IPS-18a (cell line): ENCODE measurements at regions not wholly inside any gene's neighbourhood (a gene's known extent, or its start where the extent isn't known, plus 50 kb on each side); places are given as distances from the start of the nearest gene placed in this dataset.

Experiments
- H3K27ac ChIP-seq: one replicate; pipeline ENCODE4 v1.5.1; 2013; ENCODE audit warnings: low read length
- H3K27me3 ChIP-seq: one replicate; pipeline ENCODE4 v1.6.1; 2013; ENCODE audit warnings: mild to moderate bottlenecking, low read length; ENCODE audit not compliant: control insufficient read depth, insufficient read depth
- H3K36me3 ChIP-seq: one replicate; pipeline ENCODE4 v1.6.1; 2013; ENCODE audit warnings: low read depth, low read length; ENCODE audit not compliant: control insufficient read depth
- H3K4me1 ChIP-seq: one replicate; pipeline ENCODE4 v1.6.1; 2013; ENCODE audit warnings: low read depth, low read length; ENCODE audit not compliant: control insufficient read depth
- H3K4me3 ChIP-seq: one replicate; pipeline ENCODE4 v1.5.1; 2013; ENCODE audit warnings: low read length
- H3K9ac ChIP-seq: one replicate; pipeline ENCODE4 v1.6.1; 2013; ENCODE audit warnings: mild to moderate bottlenecking, low read length, moderate library complexity
- H3K9me3 ChIP-seq: one replicate; pipeline ENCODE4 v1.6.1; 2013; ENCODE audit warnings: low read depth, low read length; ENCODE audit not compliant: control insufficient read depth

DNA sequence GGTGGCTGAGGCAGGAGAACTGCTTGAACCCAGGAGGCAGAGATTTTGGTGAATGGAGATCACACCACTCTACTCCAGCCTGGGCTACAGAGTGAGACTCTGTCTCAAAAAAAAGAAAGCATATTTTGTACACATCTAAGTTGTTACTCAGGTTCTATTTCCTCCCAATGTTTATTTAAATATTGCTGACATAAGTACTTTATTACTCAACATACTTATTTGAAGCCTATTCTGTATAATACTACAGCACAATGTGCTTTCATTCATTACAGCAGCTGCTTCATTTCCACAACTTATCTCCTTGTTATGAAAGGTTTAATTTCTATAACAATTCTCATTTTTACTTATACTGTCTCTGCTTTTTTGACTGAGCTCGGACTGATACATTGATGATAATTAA, 495.7 kb downstream of the SLITRK1 start:
- H3K36me3 ChIP-seq = no peaks in the 10 kb centered on the region
- no peaks in the 10 kb centered on the region for H3K27me3 ChIP-seq
- no peak overlapping the region for H3K27ac ChIP-seq
- H3K9ac ChIP-seq = no peak overlapping the region
- no peak overlapping the region for H3K4me3 ChIP-seq
- H3K4me1 ChIP-seq = no peaks in the 10 kb centered on the region
- H3K9me3 ChIP-seq = no peaks in the 10 kb centered on the region

GRCh38 chr13:83378908-83379307, 503.4 kb downstream of the SLITRK1 start:
- no peak overlapping the region for H3K9ac ChIP-seq
- H3K27me3 ChIP-seq = no peaks in the 10 kb centered on the region
- no peak overlapping the region for H3K4me3 ChIP-seq
- no peaks in the 10 kb centered on the region for H3K9me3 ChIP-seq
- H3K4me1 ChIP-seq = no peaks in the 10 kb centered on the region
- H3K27ac ChIP-seq = no peak overlapping the region
- no peaks in the 10 kb centered on the region for H3K36me3 ChIP-seq

- Histone ChIP-seq H3K36me3 (no peaks in the 10 kb centered on the region), H3K27ac (no peak overlapping the region), H3K4me3 (no peak overlapping the region), H3K9ac (no peak overlapping the region), H3K27me3 (no peaks in the 10 kb centered on the region), H3K9me3 (no peaks in the 10 kb centered on the region), H3K4me1 (no peaks in the 10 kb centered on the region)
Observed at GRCh38 chr13:83377491-83377890, 504.8 kb downstream of the SLITRK1 start.

GRCh38 chr13:83372786-83373185, 509.5 kb downstream of the SLITRK1 start:
- no peaks in the 10 kb centered on the region for H3K27me3 ChIP-seq
- no peaks in the 10 kb centered on the region for H3K4me1 ChIP-seq
- H3K9ac ChIP-seq = no peak overlapping the region
- no peaks in the 10 kb centered on the region for H3K9me3 ChIP-seq
- no peaks in the 10 kb centered on the region for H3K36me3 ChIP-seq
- no peak overlapping the region for H3K4me3 ChIP-seq
- H3K27ac ChIP-seq = no peak overlapping the region

- no peaks in the 10 kb centered on the region for H3K36me3 ChIP-seq
- H3K4me1 ChIP-seq = no peaks in the 10 kb centered on the region
- no peak overlapping the region for H3K27ac ChIP-seq
- H3K9me3 ChIP-seq = no peaks in the 10 kb centered on the region
- no peak overlapping the region for H3K4me3 ChIP-seq
- H3K9ac ChIP-seq = no peak overlapping the region
- no peaks in the 10 kb centered on the region for H3K27me3 ChIP-seq
Observed at GRCh38 chr13:83365723-83366122, 516.6 kb downstream of the SLITRK1 start.

GRCh38 chr13:83355041-83355440, 527.2 kb downstream of the SLITRK1 start:
- H3K27me3 ChIP-seq = no peaks in the 10 kb centered on the region
- H3K36me3 ChIP-seq = no peaks in the 10 kb centered on the region
- H3K9me3 ChIP-seq = no peaks in the 10 kb centered on the region
- no peak overlapping the region for H3K4me3 ChIP-seq
- no peaks in the 10 kb centered on the region for H3K4me1 ChIP-seq
- H3K27ac ChIP-seq = no peak overlapping the region
- H3K9ac ChIP-seq = no peak overlapping the region

DNA sequence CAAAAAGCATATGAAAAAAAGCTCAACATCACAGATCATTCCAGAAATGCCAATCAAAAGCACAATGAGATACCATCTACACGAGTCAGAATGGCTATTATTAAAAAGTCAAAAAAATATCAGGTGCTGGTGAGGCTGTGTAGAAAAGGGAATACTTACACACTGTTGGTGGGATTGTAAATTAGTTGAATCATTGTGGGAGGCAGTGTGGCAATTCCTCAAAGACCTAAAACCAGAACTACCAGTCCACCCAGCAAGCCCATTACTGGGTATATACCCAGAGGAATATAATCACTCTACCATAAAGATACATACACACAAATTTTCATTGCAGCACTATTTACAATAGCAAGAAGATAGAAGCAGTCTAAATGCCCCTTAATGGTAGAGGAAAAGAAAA, 529.9 kb downstream of the SLITRK1 start:
- no peak overlapping the region for H3K4me3 ChIP-seq
- H3K27ac ChIP-seq = no peak overlapping the region
- H3K4me1 ChIP-seq = no peaks in the 10 kb centered on the region
- no peak overlapping the region for H3K9ac ChIP-seq
- H3K9me3 ChIP-seq = no peaks in the 10 kb centered on the region
- no peaks in the 10 kb centered on the region for H3K27me3 ChIP-seq
- H3K36me3 ChIP-seq = no peaks in the 10 kb centered on the region

GRCh38 chr13:83350569-83350968, 531.7 kb downstream of the SLITRK1 start:
- no peaks in the 10 kb centered on the region for H3K27me3 ChIP-seq
- H3K36me3 ChIP-seq = no peaks in the 10 kb centered on the region
- H3K9me3 ChIP-seq = no peaks in the 10 kb centered on the region
- no peak overlapping the region for H3K27ac ChIP-seq
- no peak overlapping the region for H3K9ac ChIP-seq
- no peak overlapping the region for H3K4me3 ChIP-seq
- no peaks in the 10 kb centered on the region for H3K4me1 ChIP-seq

DNA sequence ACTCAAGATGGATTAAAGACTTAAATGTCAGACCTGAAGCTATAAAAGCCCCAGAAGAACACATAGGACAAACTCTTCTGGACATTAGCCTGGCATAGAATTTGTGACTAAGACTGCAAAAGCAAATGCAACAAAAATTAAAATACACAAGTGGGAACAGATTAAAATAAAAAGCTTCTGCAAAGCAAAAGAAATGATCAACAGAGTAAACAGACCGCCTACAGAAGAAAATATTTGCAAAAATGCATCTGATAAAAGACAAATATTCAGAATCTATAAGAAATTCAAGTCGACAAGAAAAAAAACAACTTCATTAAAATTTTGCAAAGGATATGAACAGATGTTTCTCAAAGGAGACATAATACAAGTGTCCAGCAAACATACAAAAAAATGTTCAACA, 537.8 kb downstream of the SLITRK1 start:
- no peaks in the 10 kb centered on the region for H3K4me1 ChIP-seq
- H3K9me3 ChIP-seq = peaks cover 4% of the 10 kb centered on the region
- H3K4me3 ChIP-seq = no peak overlapping the region
- H3K27ac ChIP-seq = no peak overlapping the region
- no peaks in the 10 kb centered on the region for H3K36me3 ChIP-seq
- no peak overlapping the region for H3K9ac ChIP-seq
- H3K27me3 ChIP-seq = no peaks in the 10 kb centered on the region

DNA sequence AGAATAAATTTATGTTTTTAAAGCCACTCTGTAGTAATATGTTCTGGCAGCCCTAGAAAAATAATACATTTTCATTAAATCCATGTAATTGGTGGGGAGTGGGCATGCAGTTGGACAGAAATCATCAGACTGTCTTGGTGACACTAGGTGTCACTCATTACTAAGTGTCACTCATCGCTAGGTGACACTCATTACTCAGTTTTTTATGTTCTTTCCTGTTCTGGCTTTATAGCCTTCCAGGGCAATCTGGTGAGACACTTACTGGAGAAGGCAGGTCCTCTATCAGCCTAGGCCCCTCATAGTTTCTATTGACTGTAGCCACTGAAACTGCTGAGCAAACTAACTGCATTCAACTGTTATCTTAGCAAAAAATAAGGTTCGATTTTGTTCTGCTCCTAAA, 542.1 kb downstream of the SLITRK1 start:
- Histone ChIP-seq H3K36me3 (no peaks in the 10 kb centered on the region), H3K27ac (no peak overlapping the region), H3K9ac (no peak overlapping the region), H3K9me3 (peaks cover 4% of the 10 kb centered on the region), H3K4me1 (no peaks in the 10 kb centered on the region), H3K4me3 (no peak overlapping the region), H3K27me3 (no peaks in the 10 kb centered on the region)

GRCh38 chr13:83333614-83334388, 548.5 kb downstream of the SLITRK1 start:
- H3K9me3 ChIP-seq = no peaks in the 10 kb centered on the region
- no peaks in the 10 kb centered on the region for H3K27me3 ChIP-seq
- H3K27ac ChIP-seq = no peak overlapping the region
- H3K36me3 ChIP-seq = no peaks in the 10 kb centered on the region
- no peak overlapping the region for H3K4me3 ChIP-seq
- no peaks in the 10 kb centered on the region for H3K4me1 ChIP-seq
- H3K9ac ChIP-seq = no peak overlapping the region

GRCh38 chr13:83332751-83333150, 549.5 kb downstream of the SLITRK1 start:
- H3K4me1 ChIP-seq = no peaks in the 10 kb centered on the region
- no peak overlapping the region for H3K27ac ChIP-seq
- H3K36me3 ChIP-seq = no peaks in the 10 kb centered on the region
- H3K9me3 ChIP-seq = no peaks in the 10 kb centered on the region
- no peak overlapping the region for H3K4me3 ChIP-seq
- H3K9ac ChIP-seq = no peak overlapping the region
- no peaks in the 10 kb centered on the region for H3K27me3 ChIP-seq
